HG02840 (cell line): ENCODE measurements at regions not wholly inside any gene's neighbourhood (a gene's known extent, or its start where the extent isn't known, plus 50 kb on each side); places are given as distances from the start of the nearest gene placed in this dataset.

ENCODE experiments used
- ATAC-seq: cut with Tn5 transposase; IDR thresholded peaks from one replicate; pipeline ENCODE4 v1.9.1; 2021; ENCODE audit warnings: mild to moderate bottlenecking, moderate library complexity, moderate number of reproducible peaks; ENCODE audit not compliant: unreplicated experiment, low FRiP score

DNA sequence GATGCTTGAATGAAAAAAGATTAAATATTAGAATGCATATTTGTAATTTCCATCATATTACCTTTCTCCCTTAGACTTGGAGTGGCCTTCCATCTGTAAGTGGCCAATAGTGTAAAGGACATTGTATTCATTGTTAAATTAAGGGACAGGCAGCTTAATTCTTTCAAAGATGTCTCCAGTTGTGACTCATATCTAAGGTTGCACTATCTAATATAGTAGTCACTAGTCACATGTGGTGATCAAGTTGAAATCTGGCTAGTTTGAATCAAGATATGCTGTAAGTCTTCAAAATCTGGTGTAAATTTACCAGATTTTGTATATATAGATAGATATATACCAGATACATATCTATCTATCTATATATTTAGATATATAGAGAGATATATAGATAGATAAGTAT is 52.4 kb upstream of the AGPS start:
- no peak for ATAC-seq

DNA sequence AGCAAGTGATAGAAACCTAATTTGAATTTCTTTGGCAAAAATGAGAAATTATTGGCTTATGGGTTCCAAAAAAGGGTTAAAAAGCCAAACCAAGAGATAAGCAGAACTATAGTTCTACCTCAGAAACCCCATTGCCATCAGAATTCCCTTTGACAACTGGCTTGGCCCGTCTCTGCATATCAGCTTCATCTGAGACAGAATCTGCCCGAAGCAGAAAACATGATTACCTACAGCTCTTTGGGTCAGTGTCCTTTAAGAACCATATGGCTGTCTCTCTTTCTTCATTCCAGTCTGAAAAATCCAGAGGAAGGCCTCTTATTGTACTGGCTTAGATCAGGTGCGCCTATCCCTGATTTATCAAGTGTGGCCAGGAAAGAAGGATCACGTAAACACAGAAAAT is 49.8 kb upstream of the AGPS start:
- no peak for ATAC-seq
